ENCODE measurements at regions not wholly inside any gene's neighbourhood (a gene's known extent, or its start where the extent isn't known, plus 50 kb on each side); places are given as distances from the start of the nearest gene placed in this dataset.
"Not testable (repeated sequence)": the region's sequence is repeated elsewhere in the genome, so short reads cannot be mapped to it uniquely, and the experiment has no call there.

DNA sequence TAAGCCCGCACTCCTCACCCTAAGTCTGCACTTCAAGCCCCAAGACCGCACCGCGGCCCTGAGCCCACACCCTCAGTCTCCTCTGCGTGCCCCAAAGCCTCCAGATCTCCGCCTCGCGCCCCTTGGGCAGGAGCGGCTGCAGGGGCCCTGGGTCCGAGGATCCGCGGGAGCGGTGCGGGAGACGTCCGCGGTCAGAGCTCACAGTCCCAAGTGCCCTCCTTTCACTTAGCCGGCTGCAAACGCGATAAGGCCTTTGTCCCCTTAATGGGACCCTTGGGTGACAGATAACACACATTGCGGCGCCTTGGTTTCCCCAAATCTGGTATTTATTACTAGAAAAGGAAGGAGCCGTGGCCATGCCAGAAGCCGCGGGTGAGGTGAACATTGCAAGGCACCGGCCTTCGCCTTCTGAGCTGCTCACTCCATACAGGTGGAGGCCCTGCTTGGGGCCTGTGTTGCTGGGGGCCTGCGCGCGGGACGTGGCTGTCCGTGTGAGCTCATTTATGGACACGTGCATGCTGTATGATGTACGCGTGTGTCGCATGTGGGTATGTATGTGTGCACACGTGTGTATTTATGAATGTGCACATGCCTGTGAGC lies 178.9 kb downstream of the OR4M2 start:
- not testable (repeated sequence) for DNase-seq (ENCODE audit: low read depth in 1 of 2, low spot score in 1 of 2)

- DNase-seq (ENCODE audit: low read depth in 1 of 2, low spot score in 1 of 2): no peak
These were observed 179.6 kb downstream of the OR4M2 start for GRCh38 chr15:22259881-22260421.

DNA sequence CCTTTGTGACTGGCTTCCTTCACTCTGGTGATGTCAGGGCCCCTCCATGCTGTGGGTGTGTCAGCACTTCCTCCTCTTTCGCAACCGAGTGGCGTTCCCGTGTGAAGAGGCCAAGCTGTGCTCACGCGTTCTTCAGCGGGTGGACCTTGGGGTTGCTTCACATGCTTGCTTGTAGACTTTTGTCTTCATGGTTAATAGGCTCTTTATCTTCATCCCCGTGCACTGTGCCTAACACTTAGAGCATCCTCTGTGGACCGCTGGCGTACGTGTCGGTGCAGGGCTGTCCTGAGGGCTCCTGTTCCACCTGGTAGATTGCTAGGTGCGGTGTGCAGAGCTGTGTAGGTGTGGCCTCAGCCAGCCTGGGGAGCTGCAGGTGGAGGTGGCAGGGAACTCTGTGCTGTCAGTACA lies 182.3 kb downstream of the OR4M2 start:
- peak in 1 of 2 donors; percentile 32 for DNase-seq (ENCODE audit: low read depth in 1 of 2, low spot score in 1 of 2)

DNA sequence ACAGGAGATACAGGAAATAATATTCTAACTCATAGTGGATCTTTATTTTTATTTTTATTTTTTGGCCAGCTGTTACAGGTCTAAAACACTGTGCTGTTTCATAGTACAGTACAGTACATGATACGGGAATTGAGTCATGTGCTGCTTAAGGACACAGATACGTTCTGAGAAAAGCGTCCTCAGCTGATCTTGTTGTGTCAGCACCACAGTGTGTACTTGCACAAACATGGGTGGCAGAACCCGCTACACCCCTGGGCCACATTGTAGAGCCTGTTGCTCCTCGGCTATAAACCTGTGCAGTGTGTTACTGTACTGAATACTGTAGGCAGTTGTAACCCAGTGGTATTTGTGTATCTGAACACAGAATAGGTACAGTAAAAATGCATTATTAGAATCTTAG lies 183.4 kb downstream of the OR4M2 start:
- DNase-seq (ENCODE audit: low read depth in 1 of 2, low spot score in 1 of 2): no peak

DNA sequence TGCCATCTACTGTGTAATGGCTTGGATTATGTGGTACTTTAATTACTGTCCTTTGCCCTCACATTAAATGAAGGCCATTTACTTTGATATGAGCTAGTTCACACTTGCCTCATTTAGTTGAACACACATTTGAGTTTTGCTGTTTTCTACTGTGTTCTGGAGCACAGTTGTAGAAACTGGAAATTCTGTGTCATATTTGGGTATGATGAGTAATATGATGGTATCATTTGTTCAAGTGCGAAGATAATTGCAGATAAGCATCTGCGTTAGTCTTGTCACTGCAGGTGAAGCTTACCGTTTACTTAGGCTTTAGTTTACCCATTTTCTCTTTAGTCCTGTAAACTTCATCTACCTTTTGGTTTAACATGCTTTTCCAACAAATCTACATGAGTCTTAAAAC lies 183.9 kb downstream of the OR4M2 start:
- not testable (repeated sequence) for DNase-seq (ENCODE audit: low read depth in 1 of 2, low spot score in 1 of 2)

DNA sequence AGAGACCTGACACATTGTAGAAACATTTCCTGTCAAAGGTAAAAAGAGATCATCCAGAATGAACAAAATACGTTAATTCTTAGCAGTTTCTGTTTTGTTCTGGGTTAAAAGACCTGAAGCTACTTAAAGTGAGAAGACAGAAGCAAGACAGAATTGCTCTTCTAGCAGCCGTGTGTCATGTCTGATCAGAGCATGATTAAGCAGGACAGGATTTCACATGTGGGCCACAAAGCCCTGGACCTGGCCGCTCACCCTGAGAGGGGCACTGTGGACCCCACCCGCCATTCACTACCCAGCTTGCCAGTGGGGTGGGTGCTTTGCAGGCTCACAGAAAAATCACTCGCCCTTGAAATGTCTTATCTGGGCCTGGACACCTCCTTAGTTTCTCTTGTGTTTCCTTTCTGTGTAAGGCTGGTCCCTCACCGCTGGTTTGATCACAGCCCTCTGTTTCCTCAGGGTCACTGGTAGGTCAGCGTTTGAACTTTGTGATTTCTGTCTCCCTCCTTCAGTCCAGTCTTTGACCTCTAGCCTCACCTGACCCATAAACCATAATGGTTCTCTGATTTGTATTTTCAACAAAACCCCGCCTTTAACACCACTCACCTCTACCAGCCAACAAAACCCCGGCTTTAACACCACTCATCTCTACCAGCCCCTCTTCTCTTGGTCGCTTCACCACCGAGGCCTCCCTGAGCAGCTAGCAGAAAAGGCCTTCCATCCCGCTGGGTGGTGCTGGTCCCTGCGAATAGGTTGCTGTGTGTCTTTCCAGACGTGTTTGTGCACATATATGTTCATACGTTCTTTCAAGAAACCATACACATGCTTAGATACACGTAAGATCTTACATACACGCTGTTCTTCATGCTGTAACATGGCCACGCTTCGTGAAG lies 185.0 kb downstream of the OR4M2 start:
- DNase-seq (ENCODE audit: low read depth in 1 of 2, low spot score in 1 of 2): no peak

GRCh38 chr15:22265970-22266369 lies 185.6 kb downstream of the OR4M2 start:
- DNase-seq (ENCODE audit: low read depth in 1 of 2, low spot score in 1 of 2): no peak

DNA sequence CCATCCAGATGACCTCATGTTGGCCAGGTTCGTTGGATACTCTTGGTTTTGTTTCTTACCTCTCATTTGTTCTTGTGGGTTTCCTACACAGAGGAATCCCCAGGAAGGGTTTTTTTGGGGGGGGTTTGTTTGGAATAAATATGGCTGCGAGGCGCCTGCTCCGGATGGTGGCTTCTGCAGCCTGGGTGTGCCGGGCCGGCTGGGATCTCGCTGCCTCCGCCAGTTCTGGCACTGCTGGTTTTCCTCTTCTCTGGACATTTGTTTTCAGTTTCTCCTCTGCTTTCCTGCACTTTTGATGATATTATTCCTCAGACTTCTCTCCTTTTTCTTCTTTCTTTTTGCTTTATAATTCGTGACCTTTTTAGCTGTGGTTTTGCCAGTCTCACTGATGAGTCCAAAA lies 187.4 kb downstream of the OR4M2 start:
- no peak for DNase-seq (ENCODE audit: low read depth in 1 of 2, low spot score in 1 of 2)

- not testable (repeated sequence) for DNase-seq (ENCODE audit: low read depth in 1 of 2, low spot score in 1 of 2)
These were observed 187.9 kb downstream of the OR4M2 start for GRCh38 chr15:22268201-22268600.

- not testable (repeated sequence) for DNase-seq (ENCODE audit: low read depth in 1 of 2, low spot score in 1 of 2)
These were observed 188.3 kb downstream of the OR4M2 start for GRCh38 chr15:22268654-22269053.

GRCh38 chr15:22272286-22273160 lies 186.2 kb upstream of the GOLGA6L22 start:
- DNase-seq (ENCODE audit: low read depth in 1 of 2, low spot score in 1 of 2): not testable (repeated sequence)

GRCh38 chr15:22273185-22273584 lies 185.5 kb upstream of the GOLGA6L22 start:
- DNase-seq (ENCODE audit: low read depth in 1 of 2, low spot score in 1 of 2): not testable (repeated sequence)

DNA sequence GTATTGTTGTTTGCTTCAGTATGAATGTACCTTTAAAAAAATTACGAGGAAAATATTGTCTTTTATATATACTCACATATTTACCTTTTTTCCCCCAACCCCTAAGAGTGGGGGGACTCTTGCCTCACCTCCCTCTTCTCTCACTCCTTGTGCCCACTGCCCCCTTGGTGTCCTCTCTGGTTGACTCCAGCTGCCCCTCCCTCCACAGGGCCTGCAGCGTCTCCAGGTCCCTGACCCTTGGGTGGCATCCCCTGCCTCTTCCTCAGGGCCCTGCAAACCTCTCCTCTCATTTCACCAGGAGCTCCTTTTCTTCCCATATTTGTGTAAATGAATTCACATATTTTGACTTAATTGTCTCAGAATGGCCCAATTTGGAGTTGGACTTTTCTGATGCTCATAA lies 184.3 kb upstream of the GOLGA6L22 start:
- DNase-seq (ENCODE audit: low read depth in 1 of 2, low spot score in 1 of 2): not testable (repeated sequence)

- not testable (repeated sequence) for DNase-seq (ENCODE audit: low read depth in 1 of 2, low spot score in 1 of 2)
These were observed 177.9 kb upstream of the GOLGA6L22 start for GRCh38 chr15:22280770-22281169.

- DNase-seq (ENCODE audit: low read depth in 1 of 2, low spot score in 1 of 2): not testable (repeated sequence)
These were observed 175.7 kb upstream of the GOLGA6L22 start for GRCh38 chr15:22282794-22283533.

GRCh38 chr15:22284795-22285420 lies 173.8 kb upstream of the GOLGA6L22 start:
- DNase-seq (ENCODE audit: low read depth in 1 of 2, low spot score in 1 of 2): not testable (repeated sequence)

GRCh38 chr15:22291054-22291453 lies 167.6 kb upstream of the GOLGA6L22 start:
- not testable (repeated sequence) for DNase-seq (ENCODE audit: low read depth in 1 of 2, low spot score in 1 of 2)

GRCh38 chr15:22303112-22303511 lies 155.6 kb upstream of the GOLGA6L22 start:
- not testable (repeated sequence) for DNase-seq (ENCODE audit: low read depth in 1 of 2, low spot score in 1 of 2)
